ENCODE measurements at regions not wholly inside any gene's neighbourhood (a gene's known extent, or its start where the extent isn't known, plus 50 kb on each side); places are given as distances from the start of the nearest gene placed in this dataset.

GRCh38 chr13:88817560-88817959 lies 1146.4 kb downstream of the SLITRK5 start:
- TF ChIP-seq ARID3A (IDR thresholded peaks at IDR 0.05; ENCODE audit: borderline replicate concordance, low read depth, low read length) (no peak), FIP1L1 (IDR thresholded peaks at IDR 0.05; ENCODE audit: low read depth, low read length, poor library complexity, severe bottlenecking) (no peak), KDM1A (IDR thresholded peaks at IDR 0.05) (no peak), CREB1 (IDR thresholded peaks at IDR 0.05) (no peak), CREB1 (CRISPR knock-in tag; IDR thresholded peaks at IDR 0.05) (no peak), TGIF2 (CRISPR knock-in tag; IDR thresholded peaks at IDR 0.05) (no peak), POLR2AphosphoS5 (IDR thresholded peaks at IDR 0.05; ENCODE audit: control insufficient read depth, insufficient read depth, low read depth, low read length) (no peak), SNIP1 (IDR thresholded peaks at IDR 0.05; ENCODE audit: low read depth) (no peak), CUX1 (CRISPR knock-in tag; IDR thresholded peaks at IDR 0.05) (no peak)

All from K562 (cell line).